Stimulated activated naive CD8-positive, alpha-beta T cell treated with anti-CD3 and anti-CD28 coated beads, Interleukin-15, Interleukin-2, amounts not matched to agents 100 U/mL and 50 U/mL, for 24 hours (primary cell): ENCODE measurements at regions not wholly inside any gene's neighbourhood (a gene's known extent, or its start where the extent isn't known, plus 50 kb on each side); places are given as distances from the start of the nearest gene placed in this dataset.
"Not testable (repeated sequence)": the region's sequence is repeated elsewhere in the genome, so short reads cannot be mapped to it uniquely, and the experiment has no call there.

Source experiments
- ATAC-seq: fragments of 150-1000 bp; cut with Tn5 transposase; one replicate; pipeline ENCODE4 v1.10.0; 2021
- DNase-seq: peaks from one replicate; pipeline ENCODE4 v3.0.0; 2021

DNA sequence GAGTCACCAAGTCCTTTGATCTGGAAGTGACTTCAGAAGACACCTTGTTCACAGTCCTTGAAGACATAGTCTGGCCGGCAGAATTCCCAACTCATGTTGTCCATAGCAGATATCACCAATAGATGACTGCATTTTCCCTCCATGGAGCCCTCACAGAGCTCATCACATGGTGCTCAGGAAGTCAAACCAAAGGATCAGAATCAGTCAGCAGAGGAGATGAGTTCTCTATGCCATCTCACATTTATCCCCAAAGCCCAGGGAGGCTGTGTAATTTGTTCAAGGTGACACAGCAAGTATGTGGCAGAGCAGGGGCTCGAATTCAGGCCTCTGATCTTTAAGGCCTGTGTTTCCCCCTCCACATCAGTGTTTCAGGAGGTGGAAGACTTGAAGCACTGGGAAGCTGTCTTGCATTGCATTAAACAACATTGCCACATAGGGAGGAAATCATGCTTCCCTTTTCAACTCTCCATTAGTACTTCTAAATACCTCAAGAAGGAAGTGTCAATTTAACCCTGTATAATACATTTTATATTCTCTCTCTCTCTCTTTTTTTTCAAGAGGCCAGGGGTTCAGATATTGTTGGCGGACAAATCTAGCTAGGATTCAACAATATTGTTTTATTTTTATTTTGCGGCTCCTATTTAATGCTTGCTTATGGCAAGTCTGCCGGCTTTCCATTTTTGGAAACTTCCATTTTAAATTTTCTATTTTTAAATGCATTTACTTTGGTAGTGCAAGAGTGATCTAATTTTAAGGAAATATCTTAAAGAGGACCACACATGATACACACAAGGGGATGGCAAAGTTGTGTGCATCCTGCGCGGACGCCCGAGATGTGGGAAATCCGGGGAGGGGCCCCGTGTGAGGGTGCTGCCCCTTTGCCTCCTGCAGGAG, 61.9 kb downstream of the NPIPB5 start:
- ATAC-seq: peak; percentile 4
- not testable (repeated sequence) for DNase-seq

DNA sequence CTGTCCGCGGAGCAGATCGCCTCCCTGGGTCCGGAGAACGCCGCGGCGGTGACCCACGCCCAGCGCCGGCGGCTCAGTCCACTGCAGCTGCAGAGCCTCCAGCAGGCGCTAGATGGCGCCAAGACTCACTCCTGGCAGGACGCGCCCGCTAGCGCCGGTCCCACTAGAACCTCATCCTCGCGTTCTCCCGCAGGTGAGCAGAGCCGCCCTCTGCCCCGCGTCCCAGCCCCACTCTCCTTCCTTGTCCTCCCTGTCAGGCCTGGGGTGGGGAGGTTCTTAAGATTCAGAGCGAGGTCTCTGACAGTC, 62.5 kb downstream of the NPIPB5 start:
- peak; percentile 88 for ATAC-seq

DNA sequence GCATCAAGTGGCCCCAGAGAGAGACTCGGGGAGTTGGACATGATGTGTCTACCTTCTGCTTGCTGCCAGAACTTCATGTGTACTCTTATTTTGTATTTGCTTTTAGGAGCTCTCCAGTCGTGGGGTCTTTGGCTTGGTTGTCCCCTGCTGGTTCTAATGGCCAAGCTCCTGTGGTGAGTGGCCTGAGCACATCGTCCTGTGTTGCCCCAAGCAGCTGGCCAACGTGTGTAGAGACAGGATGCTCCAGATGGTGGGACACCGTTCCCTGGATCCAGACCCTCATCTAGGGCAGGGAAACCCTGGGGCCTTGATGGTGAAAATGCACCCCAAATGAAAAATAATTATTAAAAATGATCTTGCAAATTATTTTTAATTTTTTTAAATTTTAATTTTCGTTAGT, 65.8 kb downstream of the NPIPB5 start:
- ATAC-seq, DNase-seq: not testable (repeated sequence)

More for the DNA sequence above, 62.5 kb downstream of the NPIPB5 start:
- not testable (repeated sequence) for DNase-seq

DNA sequence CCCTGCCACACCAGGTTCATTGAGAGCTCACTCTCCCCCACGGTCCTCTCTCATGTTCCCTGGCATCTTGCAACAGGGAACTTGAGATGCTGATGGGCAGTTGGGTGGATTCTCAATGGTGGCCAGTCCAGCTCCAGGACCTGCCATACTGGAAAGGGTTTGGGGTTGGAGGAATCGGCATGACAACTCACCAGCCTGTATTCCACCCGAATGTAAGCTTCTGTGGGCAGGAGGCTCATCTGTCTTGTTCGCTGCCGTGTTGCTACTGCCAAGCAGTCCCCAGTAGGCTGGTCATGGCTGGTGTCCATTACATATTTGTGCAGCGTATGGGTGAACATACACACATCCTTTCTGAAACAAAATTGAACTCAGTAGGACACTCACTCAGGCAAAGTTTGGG, 72.5 kb downstream of the NPIPB5 start:
- DNase-seq, ATAC-seq: not testable (repeated sequence)

DNA sequence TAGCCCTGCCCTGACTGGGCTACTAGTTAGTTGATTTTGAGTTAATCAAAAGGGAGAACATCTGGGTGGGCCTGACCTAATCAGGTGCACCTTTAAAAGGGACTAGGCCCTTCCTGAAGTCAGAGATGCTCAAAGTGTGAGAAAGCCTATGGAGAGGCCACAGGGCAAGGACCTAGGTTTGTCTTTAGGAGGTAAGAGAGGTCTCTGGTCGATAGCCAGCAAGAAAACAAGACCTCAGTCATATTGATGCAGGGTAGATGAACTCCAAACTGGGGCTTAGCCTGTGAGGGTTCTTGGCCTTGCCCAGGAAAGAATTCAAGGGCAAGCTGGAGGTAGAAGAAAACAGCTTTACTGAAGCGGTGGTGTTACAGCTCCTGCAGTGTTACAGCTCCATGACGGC, 73.8 kb downstream of the NPIPB5 start:
- not testable (repeated sequence) for DNase-seq, ATAC-seq

DNA sequence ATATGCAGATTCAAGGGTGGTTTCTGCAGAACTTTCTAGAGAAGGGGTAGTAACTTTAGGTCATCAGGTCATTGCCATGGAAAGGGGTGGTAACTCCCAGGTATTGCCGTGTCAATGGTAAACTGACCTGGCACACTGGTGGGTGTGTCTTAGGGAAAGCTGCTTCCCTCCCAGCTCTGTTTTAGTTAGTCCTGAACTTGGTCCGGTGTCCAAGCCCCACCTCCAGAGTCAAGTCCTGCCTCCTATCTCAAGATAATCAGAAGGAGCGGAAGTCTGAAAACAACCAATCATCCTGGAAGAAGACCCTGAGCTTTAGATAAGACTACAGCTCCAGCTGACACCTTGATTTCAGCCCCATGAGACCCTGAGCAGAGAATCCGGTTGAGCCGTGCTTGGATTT, 74.2 kb downstream of the NPIPB5 start:
- not testable (repeated sequence) for DNase-seq, ATAC-seq

DNA sequence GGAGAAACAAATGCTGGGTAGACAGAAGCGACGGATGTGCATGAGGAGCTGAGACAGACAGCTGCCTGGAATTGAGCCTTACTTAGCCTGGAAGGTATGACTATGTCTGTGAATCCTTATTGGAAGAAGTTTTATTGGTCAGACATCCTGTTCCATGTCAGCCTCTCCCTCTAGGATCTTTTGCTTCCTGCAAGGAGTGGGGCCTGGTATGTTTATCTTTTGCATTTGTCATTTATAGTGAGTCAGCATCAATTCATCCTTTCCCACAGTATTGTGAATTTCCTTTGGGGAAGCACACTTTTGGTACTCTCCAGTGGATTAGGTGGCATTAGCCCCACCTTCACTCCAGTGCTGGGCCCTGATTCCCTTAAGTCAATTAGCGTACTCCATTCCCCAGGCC, 74.7 kb downstream of the NPIPB5 start:
- DNase-seq, ATAC-seq: not testable (repeated sequence)

DNA sequence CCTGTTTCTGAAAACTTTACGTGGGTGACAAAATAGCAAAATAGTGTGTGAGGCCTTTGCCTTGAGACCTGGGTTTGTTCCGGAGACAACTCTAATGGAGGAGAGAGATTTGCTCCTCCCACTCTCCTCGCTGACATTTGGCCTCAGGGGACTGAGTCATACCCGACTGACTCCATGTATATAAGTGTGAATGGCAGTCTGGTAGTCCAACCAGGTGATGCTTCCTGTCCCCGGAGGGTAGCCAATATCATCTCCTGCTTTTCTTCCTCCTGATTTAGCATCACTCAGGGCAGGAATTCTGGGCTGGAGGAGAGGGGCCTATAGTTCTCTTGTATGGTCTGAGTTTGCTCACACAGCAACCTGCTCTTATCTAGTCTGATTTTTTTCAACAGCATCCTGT, 76.0 kb downstream of the NPIPB5 start:
- not testable (repeated sequence) for DNase-seq
- peak; percentile 80 for ATAC-seq

DNA sequence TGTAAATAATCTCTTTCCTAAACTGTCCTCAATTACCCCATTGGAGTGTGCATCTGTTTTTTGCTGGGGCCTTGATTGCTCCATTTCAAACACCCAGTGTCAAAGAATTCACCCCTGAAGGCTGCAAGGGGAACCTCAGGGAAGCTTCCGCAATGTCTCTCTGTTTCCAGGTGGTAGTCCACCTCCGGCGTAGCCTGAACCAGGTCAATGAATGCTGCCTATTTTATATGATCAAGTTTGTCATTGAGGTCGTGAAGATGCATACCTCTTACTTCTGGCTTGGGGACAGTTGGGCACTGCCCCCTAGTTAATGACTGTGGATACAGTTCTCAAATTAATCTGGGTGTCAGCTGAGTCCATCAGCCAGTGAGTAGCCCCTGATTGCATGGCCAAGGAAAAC, 79.1 kb downstream of the NPIPB5 start:
- DNase-seq, ATAC-seq: not testable (repeated sequence)

DNA sequence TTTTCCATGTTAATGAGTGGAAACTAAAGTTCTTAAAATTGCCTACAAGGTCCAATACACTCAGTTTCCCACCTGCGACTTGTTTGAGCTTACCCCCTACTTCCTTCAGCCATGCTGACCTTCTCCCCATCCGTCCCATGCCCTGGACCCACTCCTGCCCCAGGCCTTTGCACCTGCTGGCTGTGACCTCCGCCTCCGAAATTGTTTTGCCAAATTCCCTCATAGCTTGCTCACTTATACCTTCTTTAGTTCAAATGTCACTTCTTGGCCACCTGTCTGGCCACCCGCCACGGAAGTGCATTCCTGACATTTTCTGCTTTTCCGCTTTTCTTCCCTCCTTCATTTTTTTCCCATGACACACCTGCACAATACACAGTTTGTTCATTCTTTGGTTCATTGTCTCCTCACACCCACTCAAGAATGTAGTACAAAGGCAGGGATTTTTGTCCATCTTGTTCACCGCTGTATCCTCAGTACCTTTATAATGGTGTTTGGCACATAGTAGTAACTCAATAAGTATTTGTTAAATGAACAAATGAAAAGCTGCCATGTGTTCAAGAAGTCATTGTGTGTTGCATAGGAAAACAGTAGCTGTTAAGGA, 85.9 kb downstream of the NPIPB5 start:
- not testable (repeated sequence) for DNase-seq, ATAC-seq

DNA sequence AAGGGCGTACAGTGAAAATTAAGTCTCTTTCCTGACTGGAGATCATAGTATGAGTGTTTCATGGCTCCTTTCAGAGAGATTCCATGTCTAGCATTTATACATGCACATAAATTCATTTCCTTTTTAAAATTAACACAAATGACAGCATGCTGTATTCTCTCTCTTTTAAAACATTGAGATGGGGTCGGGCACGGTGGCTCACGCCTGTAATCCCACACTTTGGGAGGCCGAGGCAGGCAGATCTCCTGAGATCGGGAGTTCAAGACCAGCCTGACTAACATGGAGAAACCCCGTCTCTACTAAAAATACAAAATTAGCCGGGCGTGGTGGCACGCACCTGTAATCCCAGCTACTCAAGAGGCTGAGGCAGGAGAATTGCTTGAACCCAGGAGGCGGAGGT, 93.1 kb downstream of the NPIPB5 start:
- ATAC-seq, DNase-seq: not testable (repeated sequence)

DNA sequence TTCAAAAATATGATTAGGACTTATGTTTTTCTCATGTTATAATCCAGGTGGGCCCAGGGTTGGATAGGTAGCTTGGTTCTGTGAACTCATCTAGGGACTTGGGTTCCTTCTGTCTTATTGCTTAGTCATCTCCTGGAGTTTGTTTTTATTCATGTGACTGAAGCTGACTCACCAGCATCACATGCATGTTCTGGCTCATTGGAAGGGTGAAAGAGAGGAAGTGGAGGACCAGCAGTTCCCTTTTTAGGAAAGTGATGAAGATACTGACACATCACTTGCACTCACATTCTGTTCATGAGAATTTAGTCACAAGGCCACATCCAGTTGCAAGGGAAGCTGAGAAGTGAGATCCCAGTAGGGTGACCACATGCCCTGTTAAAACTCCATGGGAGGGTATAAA, 95.9 kb downstream of the NPIPB5 start:
- peak; percentile 86 for ATAC-seq
- DNase-seq: not testable (repeated sequence)

DNA sequence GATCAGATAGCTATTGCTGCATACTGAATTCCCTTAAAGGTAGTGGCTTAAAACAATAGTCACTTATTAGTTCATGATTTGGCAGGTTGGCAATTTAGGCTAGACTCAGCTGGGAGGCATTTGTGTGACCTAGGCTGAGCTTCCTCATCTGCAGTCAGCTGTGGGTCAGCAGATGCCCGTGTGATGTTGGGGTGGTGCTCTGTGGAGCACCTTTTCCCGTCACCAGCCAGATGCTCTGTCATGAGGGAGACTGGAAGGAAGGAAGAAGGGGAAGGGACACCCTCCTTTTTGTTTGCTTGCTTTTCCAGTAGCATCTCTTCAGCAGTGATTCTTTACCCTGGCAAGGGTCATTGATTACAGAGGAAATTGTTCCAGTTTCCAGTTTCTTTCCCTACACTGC, 99.1 kb downstream of the NPIPB5 start:
- not testable (repeated sequence) for DNase-seq, ATAC-seq

DNA sequence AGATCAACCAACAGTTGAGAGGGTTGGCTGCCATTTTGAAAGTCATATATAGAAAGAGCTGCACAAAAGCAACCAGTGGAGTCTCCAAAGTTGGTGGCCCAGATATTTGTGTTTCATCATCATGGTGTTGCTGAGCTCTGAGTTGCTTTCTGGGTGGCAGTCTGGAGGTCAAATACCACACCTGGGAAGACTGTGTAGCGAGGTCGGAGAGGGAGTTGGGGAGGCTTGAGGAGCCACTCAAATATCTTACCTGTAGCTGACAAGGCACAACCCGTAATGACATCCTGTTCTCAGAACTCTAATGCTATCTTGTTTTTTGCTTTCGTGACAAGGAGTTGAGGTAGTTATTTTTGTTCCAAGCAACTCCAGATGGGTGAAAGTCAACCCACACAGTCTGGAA, 100.4 kb downstream of the NPIPB5 start:
- DNase-seq, ATAC-seq: not testable (repeated sequence)

DNA sequence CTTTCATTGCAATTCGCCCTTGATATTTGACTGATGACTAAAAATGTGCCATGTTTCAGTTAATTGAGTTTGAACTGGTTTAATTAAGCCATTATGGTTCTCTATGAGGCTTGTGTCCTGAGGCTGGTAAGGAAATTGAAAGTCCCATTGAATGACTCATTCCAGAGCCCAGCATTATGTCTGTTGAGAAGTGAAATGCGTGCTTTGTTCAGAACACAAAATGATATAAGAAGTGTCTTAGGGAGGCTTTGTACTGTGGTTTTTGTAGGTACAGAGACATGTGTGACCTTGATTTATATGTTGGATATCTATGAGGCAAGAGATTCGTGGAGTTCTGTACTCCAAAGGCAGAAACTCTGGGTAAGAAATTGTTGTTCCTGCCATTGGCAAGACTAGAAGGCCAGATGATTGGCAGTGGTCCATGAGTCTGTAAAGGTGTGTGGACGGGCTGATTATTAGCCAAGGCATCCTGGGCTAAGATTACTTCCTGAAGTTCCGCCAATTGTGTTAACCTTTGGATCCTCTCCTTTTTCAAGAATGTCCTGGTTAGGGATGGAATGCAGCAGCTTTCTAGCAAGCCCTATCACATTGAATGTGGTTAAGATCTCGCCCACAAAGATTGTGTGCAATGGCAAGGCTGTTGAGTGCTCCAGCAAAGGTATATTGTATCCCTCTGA, 103.7 kb downstream of the NPIPB5 start:
- ATAC-seq (no peak), DNase-seq (no peak)

DNA sequence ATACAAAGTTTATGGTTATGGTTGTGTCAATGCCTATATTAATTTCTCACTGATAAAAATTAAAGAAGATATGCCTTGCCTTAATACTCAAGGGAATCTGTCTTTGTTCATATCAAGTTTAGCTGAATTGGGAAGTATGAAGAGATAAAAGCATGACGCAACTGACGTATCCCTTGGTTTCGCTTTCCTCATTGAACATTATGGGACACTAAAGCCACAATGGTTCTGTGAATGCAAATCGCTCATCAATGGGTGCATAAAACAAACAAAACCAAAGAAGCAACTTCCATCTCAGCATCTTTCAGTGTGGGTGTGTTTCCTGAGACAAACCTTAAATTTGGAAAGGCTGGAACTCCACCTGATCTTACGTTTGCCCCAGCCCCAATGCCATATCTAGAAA, 108.2 kb downstream of the NPIPB5 start:
- DNase-seq: no peak

DNA sequence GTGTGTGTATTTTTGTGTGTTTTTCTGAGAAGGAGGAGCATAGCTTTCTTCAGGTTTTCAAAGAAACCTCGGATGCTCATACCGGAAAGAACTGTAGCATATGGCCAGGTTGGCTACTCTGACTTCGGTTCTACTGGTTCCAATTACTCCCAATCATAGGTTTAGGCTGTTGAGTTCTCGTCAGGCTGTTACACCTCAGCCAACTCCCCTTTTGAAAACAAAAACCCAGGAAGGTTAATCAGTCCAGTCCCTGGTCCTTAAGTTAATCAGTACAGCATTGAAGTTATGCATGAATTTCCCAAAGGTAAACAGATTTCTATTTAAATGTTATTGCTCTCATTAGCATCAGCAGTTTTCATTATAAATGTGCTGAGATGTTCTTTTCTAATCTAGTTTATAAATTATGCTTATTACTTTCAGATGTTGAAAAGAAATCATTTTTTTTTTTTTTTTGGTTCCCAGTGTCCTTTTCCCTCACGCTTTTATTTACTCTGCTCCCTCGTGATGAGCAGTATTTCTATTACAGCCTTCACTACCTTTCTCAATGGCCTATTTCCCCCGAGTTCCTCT, 111.0 kb downstream of the NPIPB5 start:
- ATAC-seq: no peak

More for the DNA sequence above, 108.2 kb downstream of the NPIPB5 start:
- no peak for ATAC-seq

DNA sequence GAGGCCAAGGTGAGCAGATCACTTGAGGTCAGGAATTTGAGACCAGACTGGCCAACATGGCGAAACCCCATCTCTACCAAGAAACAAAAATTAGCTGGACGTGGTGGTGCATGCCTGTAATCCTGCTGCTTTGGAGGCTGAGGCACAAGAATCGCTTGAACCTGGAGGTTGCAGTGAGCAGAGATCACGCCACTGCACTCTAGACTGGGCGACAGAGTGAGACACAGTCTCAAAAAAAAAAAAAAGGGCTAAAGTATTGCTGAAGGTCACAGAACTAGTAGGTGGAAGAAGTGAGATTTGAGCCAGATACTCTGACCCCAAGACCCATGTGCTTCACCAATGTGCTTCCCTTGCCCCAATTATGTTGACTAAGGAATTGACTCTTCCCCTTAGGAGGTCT, 112.0 kb downstream of the NPIPB5 start:
- DNase-seq (no peak), ATAC-seq (no peak)

More for the DNA sequence above, 111.0 kb downstream of the NPIPB5 start:
- no peak for DNase-seq

DNA sequence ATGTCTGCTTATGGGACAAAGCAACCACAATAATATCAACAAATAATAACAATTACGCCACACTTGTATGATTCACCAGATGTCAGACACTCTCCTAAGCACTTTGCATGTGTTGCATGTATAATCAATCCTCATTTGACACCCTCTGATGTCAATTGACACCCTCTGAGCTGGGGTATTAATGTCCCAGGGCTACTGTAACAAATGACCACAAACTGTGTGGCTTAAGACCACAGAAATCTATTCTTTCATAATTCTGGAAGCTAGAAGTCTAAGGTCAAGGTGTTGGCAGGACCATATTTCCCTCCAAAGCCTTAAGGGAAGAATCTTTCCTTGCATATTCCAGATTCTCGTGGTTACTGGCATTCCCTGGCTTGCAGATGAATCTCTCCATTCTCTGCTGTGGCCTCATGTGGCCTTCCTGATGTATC, 112.7 kb downstream of the NPIPB5 start:
- DNase-seq: no peak

DNA sequence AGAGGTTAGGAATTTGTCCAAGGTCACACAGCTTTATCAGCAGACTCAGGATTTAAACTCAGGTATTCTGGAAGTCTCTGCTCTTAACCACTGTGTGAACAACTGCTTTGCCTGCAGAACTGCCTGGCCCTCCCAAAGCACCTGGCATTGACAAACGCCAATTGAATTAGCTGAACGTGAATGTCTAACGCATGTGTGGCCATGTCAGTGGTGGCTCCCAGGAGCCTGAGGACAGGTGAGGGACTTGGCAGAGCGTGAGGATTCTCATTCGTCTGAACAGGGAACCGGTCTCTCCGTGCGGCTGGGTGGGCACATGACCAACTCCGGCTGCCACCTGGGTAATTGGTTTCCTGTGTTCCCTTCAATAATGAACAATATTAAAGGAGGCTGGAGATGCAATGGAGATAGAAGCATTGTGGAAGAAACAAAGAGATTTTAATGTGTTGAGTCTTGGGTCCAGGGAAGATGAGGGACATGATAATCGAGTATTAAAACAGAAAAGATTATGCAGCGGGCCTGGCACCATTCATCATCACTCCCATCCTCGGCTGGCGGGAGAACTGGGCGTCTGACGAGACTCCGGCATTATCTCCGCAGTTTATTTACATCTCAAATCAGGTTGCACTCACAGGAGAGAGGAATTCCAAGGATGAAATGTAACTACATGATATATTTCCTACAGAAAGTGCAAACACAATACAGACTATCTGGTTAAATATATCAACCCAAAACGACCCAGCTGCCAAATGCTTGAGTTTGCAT, 113.5 kb downstream of the NPIPB5 start:
- DNase-seq (no peak), ATAC-seq (no peak)

More for the DNA sequence above, 112.7 kb downstream of the NPIPB5 start:
- no peak for ATAC-seq

DNA sequence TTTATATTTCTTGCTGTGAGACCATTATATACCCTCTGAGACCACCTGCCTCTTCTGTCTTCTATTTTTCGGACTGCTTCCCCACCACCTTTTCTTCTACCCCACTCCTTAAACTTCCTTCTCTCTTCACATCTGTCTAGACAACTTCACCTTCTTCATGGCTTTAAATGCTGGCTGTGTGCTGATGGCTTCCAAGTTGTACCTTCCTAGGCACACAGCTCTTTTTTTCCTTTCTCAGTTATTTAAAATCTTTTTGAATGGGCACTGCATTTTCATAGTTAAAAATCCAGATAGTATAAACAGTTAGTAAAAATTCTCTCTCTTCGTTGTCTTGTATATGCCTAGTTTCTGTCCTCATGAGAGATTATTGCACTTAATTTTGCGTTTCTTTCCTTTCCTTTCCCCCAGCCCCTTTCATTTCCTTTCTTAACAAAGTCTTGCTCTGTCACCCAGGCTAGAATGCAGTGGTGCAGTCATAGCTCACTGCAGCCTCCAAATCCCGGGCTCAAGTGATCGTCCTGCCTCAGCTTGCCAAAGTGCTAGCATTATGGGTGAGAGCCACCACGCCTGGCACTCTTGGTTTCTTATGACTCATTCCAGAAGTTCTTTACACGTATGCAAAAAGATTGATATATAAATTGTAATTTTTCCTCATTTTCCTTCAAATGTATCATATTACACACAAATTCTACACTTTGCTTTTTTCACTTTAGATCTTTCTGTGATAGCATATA, 114.3 kb downstream of the NPIPB5 start:
- DNase-seq (no peak), ATAC-seq (no peak)
